Astrocyte (in vitro differentiated cells and primary cell): ENCODE measurements at regions not wholly inside any gene's neighbourhood (a gene's known extent, or its start where the extent isn't known, plus 50 kb on each side); places are given as distances from the start of the nearest gene placed in this dataset.

Experiments used
- CTCF ChIP-seq: IDR thresholded peaks from 2 replicates; pipeline ENCODE4 v1.5.1; 2011; ENCODE audit warnings: low read depth, mild to moderate bottlenecking, inconsistent platforms, low read length, moderate library complexity; ENCODE audit not compliant: insufficient read depth
- EZH2 ChIP-seq: IDR thresholded peaks from 2 replicates; pipeline ENCODE4 v1.6.1; 2012; ENCODE audit warnings: mild to moderate bottlenecking, low read length, inconsistent platforms; ENCODE audit not compliant: insufficient read depth

- no peak for TF ChIP-seq CTCF
- TF ChIP-seq EZH2, result no peak
Observed at GRCh38 chr1:60861961-60862567, 220.3 kb upstream of the NFIA start.
